ENCODE measurements at regions not wholly inside any gene's neighbourhood (a gene's known extent, or its start where the extent isn't known, plus 50 kb on each side); places are given as distances from the start of the nearest gene placed in this dataset.

DNA sequence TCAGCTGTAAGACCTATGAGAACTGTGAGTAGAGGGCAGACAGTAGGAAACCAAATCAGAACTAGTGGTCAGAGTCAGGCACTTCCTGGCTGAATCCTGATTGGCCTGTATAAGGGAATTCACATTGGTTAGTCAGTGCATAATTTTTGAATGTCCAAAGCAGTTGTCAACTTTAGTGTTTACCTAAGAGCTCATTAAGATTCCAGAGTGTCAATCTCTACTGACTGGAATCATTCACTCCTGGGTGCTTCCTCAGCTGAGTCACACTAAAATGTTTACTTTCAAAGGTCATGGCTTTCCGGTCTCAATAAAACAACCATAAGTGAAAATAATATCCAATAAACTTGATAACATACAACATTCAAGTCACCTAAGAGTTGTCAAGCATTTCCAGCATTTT is 306.1 kb downstream of the C11orf87 start:
- H3K4me3 Mint-ChIP-seq, result no peak overlapping the region
- H3K36me3 Mint-ChIP-seq (ENCODE audit: insufficient read depth), result no peaks in the 10 kb centered on the region
- H3K4me1 Mint-ChIP-seq (ENCODE audit: low read depth), result no peaks in the 10 kb centered on the region
- peaks cover 6% of the 10 kb centered on the region for H3K9me3 Mint-ChIP-seq
- no peaks in the 10 kb centered on the region for H3K27me3 Mint-ChIP-seq (ENCODE audit: low read depth)
- no peak for DNase-seq
- no peak for ATAC-seq

DNA sequence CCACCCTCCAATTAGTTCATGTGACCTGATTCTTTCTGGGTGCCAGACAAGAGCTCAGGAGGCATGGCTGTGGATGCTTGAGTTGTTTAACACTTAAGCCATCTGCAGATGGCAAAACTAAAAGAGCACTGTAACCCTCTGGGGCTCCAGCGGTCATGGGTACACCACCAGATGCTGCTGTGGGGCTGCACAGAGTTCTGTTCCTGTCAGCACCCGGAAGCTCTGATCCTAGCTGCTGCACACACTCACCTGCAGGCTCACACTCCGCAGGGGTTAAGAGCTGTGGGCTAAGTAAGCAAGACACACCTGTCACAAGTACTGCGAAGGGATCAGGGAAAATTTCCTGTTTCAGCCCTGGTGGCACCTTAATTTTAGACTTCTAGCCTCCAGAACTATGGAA is 307.8 kb downstream of the C11orf87 start:
- ATAC-seq (no peak), DNase-seq (no peak)
- no peaks in the 10 kb centered on the region for H3K4me1 Mint-ChIP-seq (ENCODE audit: low read depth)
- H3K27me3 Mint-ChIP-seq (ENCODE audit: low read depth), result no peaks in the 10 kb centered on the region
- no peaks in the 10 kb centered on the region for H3K36me3 Mint-ChIP-seq (ENCODE audit: insufficient read depth)
- H3K4me3 Mint-ChIP-seq, result no peak overlapping the region
- H3K9me3 Mint-ChIP-seq, result peaks cover 3% of the 10 kb centered on the region

GRCh38 chr11:109730669-109731068 is 308.7 kb downstream of the C11orf87 start:
- no peak overlapping the region for H3K4me3 Mint-ChIP-seq
- no peaks in the 10 kb centered on the region for H3K4me1 Mint-ChIP-seq (ENCODE audit: low read depth)
- ATAC-seq (no peak), DNase-seq (no peak)
- H3K36me3 Mint-ChIP-seq (ENCODE audit: insufficient read depth), result no peaks in the 10 kb centered on the region
- H3K27me3 Mint-ChIP-seq (ENCODE audit: low read depth), result no peaks in the 10 kb centered on the region
- no peaks in the 10 kb centered on the region for H3K9me3 Mint-ChIP-seq

DNA sequence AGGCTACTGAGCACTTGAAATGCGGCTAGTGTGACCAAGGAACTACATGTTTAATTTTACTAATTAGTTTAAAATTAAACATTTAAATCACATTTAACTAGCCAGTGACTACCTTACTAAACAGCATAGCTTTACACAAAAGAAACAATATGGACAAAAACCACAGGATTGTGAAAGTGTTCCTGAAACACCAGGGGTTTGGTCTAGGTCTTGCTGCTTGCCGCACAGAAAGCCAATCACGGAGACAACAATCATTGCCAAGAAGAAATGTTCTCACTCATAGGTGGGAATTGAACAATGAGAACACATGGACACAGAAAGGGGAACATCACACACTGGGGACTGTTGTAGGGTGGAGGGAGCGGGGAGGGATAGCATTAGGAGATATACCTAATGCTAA is 309.5 kb downstream of the C11orf87 start:
- Mint-ChIP-seq H3K27me3 (ENCODE audit: low read depth) (no peaks in the 10 kb centered on the region), H3K4me1 (ENCODE audit: low read depth) (no peaks in the 10 kb centered on the region), H3K4me3 (no peak overlapping the region), H3K36me3 (ENCODE audit: insufficient read depth) (no peaks in the 10 kb centered on the region), H3K9me3 (no peaks in the 10 kb centered on the region)
- DNase-seq (no peak), ATAC-seq (no peak)

DNA sequence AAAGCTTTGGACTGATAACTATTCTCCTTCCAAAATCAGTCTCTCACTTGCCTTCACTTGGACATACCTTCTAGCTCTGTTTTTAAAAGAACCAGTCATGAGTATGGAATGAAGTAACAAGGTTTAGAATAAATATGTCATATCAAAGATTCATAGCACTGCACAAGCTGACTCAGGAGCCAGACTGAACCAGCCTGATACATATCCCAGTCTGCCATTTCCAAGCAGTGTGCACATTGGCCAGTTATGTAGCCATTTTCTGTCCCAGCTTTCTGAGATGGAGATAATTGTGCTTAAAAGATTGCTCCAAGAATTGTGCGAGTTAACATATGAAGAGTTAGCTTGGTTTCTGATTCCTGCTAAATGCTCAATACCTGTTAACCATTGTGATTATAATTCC is 311.3 kb downstream of the C11orf87 start:
- Mint-ChIP-seq H3K36me3 (ENCODE audit: insufficient read depth) (no peaks in the 10 kb centered on the region), H3K4me3 (no peak overlapping the region), H3K4me1 (ENCODE audit: low read depth) (no peaks in the 10 kb centered on the region), H3K9me3 (peaks cover 4% of the 10 kb centered on the region), H3K27me3 (ENCODE audit: low read depth) (no peaks in the 10 kb centered on the region)
- ATAC-seq (no peak), DNase-seq (no peak)

GRCh38 chr11:109734566-109734965 is 312.6 kb downstream of the C11orf87 start:
- DNase-seq, result no peak
- no peaks in the 10 kb centered on the region for H3K27me3 Mint-ChIP-seq (ENCODE audit: low read depth)
- no peak overlapping the region for H3K4me3 Mint-ChIP-seq
- peaks cover 4% of the 10 kb centered on the region for H3K9me3 Mint-ChIP-seq
- no peaks in the 10 kb centered on the region for H3K4me1 Mint-ChIP-seq (ENCODE audit: low read depth)
- H3K36me3 Mint-ChIP-seq (ENCODE audit: insufficient read depth), result no peaks in the 10 kb centered on the region
- no peak for ATAC-seq

GRCh38 chr11:109735128-109735527 is 313.1 kb downstream of the C11orf87 start:
- no peak for ATAC-seq
- Mint-ChIP-seq H3K4me3 (no peak overlapping the region), H3K27me3 (ENCODE audit: low read depth) (no peaks in the 10 kb centered on the region), H3K4me1 (ENCODE audit: low read depth) (no peaks in the 10 kb centered on the region), H3K9me3 (peaks cover 4% of the 10 kb centered on the region), H3K36me3 (ENCODE audit: insufficient read depth) (no peaks in the 10 kb centered on the region)
- no peak for DNase-seq

DNA sequence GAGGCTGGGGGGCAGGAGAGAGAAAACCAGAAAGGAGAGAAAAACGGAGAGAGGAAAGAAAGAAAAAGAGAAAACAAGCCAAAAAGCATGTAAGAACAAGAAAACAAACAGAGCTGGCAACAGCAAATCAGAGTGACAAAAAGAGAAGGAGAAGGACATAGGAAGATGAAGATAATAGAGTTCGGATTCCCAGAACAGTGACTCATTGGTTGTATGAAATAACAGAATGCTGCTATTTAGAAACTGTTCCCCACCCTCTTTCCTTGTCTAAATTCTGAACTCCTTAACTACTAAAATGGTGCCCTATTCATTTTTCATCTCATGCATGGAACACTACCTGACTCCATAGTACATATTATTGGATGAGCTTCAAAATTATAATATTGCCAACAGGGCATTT is 317.4 kb downstream of the C11orf87 start:
- H3K9me3 Mint-ChIP-seq, result peaks cover 4% of the 10 kb centered on the region
- ATAC-seq (no peak), DNase-seq (no peak)
- H3K27me3 Mint-ChIP-seq (ENCODE audit: low read depth), result no peaks in the 10 kb centered on the region
- no peaks in the 10 kb centered on the region for H3K4me1 Mint-ChIP-seq (ENCODE audit: low read depth)
- no peaks in the 10 kb centered on the region for H3K36me3 Mint-ChIP-seq (ENCODE audit: insufficient read depth)
- H3K4me3 Mint-ChIP-seq, result no peak overlapping the region

GRCh38 chr11:109745996-109746625 is 324.1 kb downstream of the C11orf87 start:
- no peaks in the 10 kb centered on the region for H3K36me3 Mint-ChIP-seq (ENCODE audit: insufficient read depth)
- ATAC-seq (no peak), DNase-seq (no peak)
- H3K9me3 Mint-ChIP-seq, result no peaks in the 10 kb centered on the region
- H3K4me1 Mint-ChIP-seq (ENCODE audit: low read depth), result no peaks in the 10 kb centered on the region
- no peak overlapping the region for H3K4me3 Mint-ChIP-seq
- no peaks in the 10 kb centered on the region for H3K27me3 Mint-ChIP-seq (ENCODE audit: low read depth)

- Mint-ChIP-seq H3K9me3 (no peaks in the 10 kb centered on the region), H3K4me1 (ENCODE audit: low read depth) (no peaks in the 10 kb centered on the region), H3K36me3 (ENCODE audit: insufficient read depth) (no peaks in the 10 kb centered on the region), H3K4me3 (no peak overlapping the region), H3K27me3 (ENCODE audit: low read depth) (no peaks in the 10 kb centered on the region)
- ATAC-seq (no peak), DNase-seq (no peak)
These were observed 325.8 kb downstream of the C11orf87 start for GRCh38 chr11:109747839-109748238.

DNA sequence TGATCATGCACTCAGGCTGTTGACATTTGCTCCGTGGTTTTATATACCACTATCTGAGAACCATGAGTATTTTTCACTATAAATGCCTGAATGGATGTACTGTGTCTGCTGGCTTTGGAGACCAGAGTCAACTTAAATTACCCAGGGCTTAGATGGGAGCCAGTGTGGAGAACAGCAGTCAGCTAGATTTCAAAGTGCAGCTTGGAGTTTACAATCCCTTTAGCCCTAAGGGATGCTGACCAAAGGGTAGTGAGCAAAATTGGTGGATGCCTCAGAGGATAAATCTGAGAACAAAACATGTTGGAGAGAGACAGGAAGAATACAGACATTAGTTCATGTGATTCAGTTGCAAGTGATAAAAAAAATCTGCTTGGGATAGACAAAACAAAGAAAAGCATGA is 327.5 kb downstream of the C11orf87 start:
- no peaks in the 10 kb centered on the region for H3K9me3 Mint-ChIP-seq
- ATAC-seq (no peak), DNase-seq (no peak)
- H3K27me3 Mint-ChIP-seq (ENCODE audit: low read depth), result no peaks in the 10 kb centered on the region
- H3K4me1 Mint-ChIP-seq (ENCODE audit: low read depth), result no peaks in the 10 kb centered on the region
- H3K36me3 Mint-ChIP-seq (ENCODE audit: insufficient read depth), result no peaks in the 10 kb centered on the region
- no peak overlapping the region for H3K4me3 Mint-ChIP-seq

DNA sequence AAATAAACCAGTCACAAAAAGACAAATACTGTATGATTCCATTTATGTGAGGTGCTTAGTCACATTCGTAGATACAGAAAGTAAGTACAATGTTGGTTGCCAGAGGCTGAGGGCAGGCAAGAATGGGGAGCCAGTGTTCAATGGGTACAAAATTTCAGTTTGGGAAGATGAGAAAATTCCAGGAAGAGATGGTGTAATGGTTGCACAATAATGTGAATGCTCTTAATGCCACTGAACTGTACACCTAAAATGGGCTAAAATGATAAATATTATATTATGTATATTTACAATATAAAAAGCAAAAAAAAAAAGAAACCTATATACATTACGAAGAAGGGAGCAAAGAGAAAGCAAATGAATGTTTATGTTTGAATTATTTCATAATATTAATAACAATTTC is 329.0 kb downstream of the C11orf87 start:
- Mint-ChIP-seq H3K4me3 (no peak overlapping the region), H3K4me1 (ENCODE audit: low read depth) (no peaks in the 10 kb centered on the region), H3K27me3 (ENCODE audit: low read depth) (no peaks in the 10 kb centered on the region), H3K9me3 (no peaks in the 10 kb centered on the region), H3K36me3 (ENCODE audit: insufficient read depth) (no peaks in the 10 kb centered on the region)
- ATAC-seq, result no peak
- DNase-seq, result no peak

DNA sequence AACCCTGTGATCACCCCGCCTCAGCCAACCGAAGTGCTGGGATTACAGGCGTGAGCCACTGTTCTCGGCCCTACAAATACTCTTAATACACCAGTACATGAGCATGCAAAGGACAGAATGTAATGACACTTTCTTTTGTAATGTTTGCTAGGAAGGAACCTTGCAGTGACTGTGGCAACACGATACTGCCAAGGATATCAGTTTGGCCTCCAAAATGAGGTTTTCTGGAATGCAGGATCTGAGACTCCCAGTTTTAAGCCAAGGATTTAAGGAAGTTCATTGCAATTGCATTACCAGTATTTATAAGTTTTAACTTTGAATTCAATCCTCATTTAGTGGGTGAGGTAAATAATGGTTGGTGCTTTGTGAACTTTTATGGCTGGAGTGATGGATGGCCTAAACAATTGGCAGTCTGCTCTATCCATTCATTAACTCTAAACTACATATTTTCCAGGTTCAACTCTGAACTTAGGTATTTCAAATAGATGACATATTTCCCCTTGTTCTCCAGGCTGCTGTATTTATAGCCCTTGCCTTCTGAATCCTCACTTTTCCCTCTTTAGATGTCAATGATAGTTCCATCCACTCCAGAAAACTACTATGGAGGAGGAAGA is 330.3 kb downstream of the C11orf87 start:
- ATAC-seq, result no peak
- H3K4me1 Mint-ChIP-seq (ENCODE audit: low read depth), result no peaks in the 10 kb centered on the region
- no peak for DNase-seq
- no peak overlapping the region for H3K4me3 Mint-ChIP-seq
- H3K27me3 Mint-ChIP-seq (ENCODE audit: low read depth), result no peaks in the 10 kb centered on the region
- no peaks in the 10 kb centered on the region for H3K36me3 Mint-ChIP-seq (ENCODE audit: insufficient read depth)
- H3K9me3 Mint-ChIP-seq, result no peaks in the 10 kb centered on the region

GRCh38 chr11:109756521-109756920 is 334.5 kb downstream of the C11orf87 start:
- H3K4me1 Mint-ChIP-seq (ENCODE audit: low read depth), result no peaks in the 10 kb centered on the region
- H3K4me3 Mint-ChIP-seq, result no peak overlapping the region
- no peak for ATAC-seq
- H3K27me3 Mint-ChIP-seq (ENCODE audit: low read depth), result no peaks in the 10 kb centered on the region
- peaks cover 5% of the 10 kb centered on the region for H3K9me3 Mint-ChIP-seq
- H3K36me3 Mint-ChIP-seq (ENCODE audit: insufficient read depth), result no peaks in the 10 kb centered on the region
- no peak for DNase-seq

DNA sequence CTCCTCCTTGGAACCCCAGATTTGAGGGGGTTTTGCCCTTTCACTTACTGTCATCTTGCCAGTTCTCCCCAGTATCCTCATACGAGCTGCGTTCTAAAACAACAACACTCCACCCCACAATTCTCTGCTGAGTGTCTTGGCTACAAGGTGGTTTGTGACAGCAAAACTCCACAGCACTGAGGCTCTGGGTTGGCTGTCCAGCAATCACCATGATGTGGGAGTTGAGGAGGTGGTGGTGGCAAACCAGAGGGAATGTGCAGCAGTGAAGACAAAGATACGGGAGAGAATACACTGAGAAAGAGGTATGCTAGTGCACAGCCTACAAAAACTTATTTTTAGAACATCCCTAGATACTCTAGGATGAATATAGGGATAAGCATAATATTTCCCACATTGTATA is 335.0 kb downstream of the C11orf87 start:
- Mint-ChIP-seq H3K27me3 (ENCODE audit: low read depth) (no peaks in the 10 kb centered on the region), H3K4me1 (ENCODE audit: low read depth) (no peaks in the 10 kb centered on the region), H3K9me3 (peaks cover 5% of the 10 kb centered on the region), H3K4me3 (no peak overlapping the region), H3K36me3 (ENCODE audit: insufficient read depth) (no peaks in the 10 kb centered on the region)
- ATAC-seq (no peak), DNase-seq (no peak)
